ENCODE measurements at regions not wholly inside any gene's neighbourhood (a gene's known extent, or its start where the extent isn't known, plus 50 kb on each side); places are given as distances from the start of the nearest gene placed in this dataset.
A peak's percentile ranks its signal among the peaks of the same experiment; 100 is the strongest.
"Not testable (repeated sequence)": the region's sequence is repeated elsewhere in the genome, so short reads cannot be mapped to it uniquely, and the experiment has no call there.

DNA sequence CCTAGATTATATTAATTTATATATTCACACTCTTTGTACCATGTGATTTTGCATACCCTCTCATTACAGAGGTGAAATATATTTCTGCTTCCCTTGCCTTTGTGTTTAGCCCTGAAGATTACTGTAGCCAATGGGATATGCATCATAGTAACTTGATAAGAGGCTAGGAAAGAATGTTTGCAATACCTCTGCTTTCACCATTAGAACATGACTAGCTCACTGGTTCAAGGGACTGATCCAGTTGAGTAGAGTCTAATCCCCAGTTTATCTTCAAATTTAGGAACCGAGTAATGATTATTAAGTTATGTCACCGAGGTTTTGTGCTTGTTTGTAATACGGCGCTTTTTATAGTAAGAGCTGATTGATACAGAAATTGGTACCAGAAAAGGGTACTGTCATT is 552.6 kb upstream of the GJE1 start:
- DNase-seq (ENCODE audit: low spot score): peak; percentile 50

DNA sequence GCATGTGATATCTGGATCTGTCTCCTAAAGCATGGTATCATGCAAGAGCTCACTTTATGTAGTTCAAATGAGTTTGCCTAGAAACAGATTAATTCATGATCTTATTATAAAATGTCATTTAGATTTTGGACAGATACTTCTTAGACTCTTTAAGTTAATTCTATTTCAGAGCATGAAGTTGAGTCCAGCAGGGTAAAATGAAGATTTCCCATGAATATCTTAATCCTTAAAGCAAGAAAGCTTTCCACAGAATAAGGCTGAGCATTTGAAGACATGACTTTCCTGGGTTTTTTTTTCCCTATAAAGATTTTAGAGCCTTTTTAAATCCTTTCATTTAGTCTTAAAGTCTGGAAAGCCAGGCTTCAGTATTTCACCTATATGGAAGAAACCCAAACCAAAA is 556.0 kb upstream of the GJE1 start:
- peak; percentile 95 for DNase-seq (ENCODE audit: low spot score)

DNA sequence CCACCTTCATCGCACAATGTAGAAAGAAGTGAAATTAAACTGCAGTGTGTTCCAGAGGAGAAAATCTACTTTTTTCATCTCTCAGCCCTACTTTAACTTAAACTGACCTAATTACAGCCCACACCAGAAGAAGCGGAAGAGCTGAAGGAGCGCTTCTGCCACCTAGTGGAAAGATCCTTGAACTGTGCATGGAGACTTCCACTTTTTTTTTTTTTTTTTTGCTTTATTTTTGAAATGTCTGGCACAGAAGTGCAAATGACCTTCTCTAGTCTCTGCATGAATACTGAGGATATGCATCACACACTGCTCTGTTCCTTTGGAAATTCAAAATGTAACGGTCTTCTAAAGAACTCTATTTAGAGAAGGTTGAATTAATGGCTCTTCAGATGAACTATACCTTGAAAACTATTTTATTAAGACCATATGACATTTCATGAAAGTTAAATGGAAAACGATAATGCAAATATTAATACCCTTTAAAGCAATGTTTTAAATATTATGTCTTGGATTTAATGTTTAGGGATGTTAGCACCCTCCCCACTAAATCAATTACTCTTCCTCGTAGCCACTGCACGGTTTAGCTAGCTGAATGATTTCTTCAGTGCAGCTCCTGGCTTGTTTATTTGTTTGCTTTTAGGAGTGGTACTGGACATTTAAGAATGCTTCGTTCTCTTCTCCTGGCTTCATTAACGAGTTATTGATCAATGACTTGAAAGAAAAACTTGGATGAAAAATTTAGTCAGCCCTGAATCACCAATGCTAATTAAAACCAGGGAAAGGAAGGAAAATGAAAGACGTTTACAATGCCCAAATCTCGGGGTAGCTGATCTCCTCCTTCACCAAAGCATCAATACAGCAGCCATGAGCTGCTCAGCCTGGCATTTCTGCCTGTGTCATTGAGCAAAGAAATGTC is 569.6 kb upstream of the GJE1 start:
- peak; percentile 93 for DNase-seq (ENCODE audit: low spot score)

DNA sequence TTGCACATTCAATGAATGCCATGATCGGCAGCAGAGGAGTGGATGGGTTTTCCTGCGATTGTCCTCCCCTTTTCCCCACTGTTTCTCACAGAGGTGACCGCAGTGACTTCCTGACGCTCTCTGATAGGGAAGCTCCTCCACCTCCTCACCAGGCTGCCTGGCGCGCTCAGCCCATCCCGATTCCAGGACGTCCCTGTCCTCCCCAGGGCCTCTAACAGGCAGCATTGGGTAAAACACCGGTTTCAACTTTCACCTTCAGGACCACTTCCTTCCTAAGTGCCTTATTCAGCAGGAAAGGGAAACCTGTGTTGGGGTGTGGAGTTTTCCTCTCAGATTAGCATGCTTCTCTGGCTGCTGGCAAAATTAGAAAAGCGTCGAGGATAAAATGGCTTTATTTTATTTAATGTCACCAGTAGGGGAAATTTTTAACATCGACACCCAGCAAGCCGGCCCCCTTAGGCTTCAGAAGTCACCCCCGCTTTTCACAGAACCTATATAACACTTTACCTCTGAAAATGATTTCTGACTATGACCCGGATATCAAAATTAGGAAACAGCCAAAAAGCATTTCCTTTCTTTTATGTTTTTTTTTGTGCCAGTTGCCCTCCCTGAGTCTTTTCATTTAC is 570.4 kb upstream of the GJE1 start:
- no peak for DNase-seq (ENCODE audit: low spot score)

DNA sequence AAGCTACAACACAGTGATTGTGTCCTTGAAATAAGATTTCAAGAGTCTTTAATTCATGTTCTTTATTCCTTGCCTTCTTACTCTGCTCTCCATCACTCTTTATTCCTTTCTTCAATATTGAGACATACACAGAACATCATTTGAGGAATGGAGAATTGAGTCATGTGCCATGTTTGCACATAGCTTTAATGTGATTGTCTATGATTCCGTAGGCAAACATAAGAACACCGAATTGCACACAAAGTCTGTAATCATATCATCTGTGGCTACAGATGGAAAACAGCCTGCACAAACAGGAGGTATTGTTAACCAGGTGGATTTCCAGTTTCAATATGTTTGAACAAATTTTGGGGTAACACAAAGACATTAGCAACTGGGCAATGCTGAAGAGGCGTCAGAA is 571.6 kb upstream of the GJE1 start:
- no peak for DNase-seq (ENCODE audit: low spot score)

DNA sequence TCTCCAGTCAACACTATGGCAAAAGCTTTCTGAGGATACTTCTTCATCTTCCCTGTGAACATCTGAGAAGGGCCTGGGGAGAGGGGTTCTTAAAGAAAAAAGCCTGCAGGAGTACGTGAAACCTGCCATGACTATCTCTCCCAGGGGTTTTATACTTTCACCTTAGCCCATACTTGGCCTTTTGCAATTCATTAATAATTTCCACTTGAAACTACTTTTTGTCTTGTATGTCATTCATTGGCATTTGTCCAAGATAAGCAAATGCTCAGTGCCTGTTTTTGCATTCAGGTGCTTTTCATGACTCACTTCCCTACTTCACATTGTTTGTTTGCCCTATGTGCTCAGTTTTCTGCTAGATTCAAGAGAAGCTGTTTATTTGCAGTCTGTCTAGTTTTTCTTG is 580.3 kb upstream of the GJE1 start:
- peak; percentile 66 for DNase-seq (ENCODE audit: low spot score)

DNA sequence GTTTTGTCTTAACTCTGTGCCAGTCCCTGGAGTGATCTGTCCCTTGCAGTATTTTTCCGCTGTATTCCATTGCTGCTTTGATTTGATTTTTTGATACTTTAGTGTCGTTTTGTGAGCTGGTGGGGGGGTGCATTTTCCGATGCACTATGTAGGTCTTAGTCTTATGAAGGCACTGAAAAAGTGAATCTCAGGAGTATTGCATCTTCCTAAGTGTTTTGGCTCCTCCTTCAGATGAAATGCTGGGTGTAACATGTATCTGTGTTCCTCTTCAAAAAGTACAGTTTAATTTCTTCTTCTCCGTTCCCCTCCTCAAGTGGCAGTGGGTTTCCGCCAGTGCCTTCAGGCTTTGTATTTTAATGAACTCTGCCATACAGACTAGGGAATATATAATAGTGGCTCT is 580.7 kb upstream of the GJE1 start:
- no peak for DNase-seq (ENCODE audit: low spot score)

DNA sequence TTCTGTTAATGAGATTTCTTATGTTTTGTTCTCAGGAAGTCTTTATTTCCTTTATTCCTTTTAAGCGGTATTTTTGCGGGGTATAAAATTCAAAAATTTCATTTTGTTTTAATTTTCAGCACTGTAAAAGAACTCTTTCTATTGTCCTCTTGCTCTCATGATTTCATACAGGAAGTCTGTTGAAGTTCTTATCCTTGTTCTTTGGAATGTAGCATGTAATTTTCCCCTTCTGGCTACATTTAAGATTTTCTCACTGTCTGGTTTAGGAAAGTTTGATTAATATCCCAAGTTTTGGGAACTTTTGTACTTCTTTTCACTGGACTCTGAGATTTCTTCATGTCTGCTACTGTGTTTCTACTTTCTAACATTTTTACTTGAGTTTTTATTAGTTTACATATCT is 581.4 kb upstream of the GJE1 start:
- DNase-seq (ENCODE audit: low spot score): no peak

DNA sequence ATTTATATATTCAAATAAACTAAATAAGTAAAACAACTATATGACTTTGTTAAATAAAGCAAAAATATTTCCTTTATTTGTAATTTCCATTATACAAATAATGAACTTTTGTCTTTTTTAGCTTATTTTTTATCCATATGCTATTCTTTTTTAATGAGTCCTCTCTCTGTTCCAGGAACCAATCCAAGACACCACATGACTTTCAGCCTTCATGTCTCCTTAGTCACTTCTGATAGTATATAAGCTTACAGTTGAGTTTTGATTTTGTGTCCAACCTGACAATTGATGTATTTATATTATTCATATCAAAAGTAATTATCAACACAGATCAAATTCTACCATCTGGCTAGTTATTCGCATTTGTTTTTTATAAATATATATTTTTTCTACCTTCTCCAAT is 582.3 kb upstream of the GJE1 start:
- no peak for DNase-seq (ENCODE audit: low spot score)

DNA sequence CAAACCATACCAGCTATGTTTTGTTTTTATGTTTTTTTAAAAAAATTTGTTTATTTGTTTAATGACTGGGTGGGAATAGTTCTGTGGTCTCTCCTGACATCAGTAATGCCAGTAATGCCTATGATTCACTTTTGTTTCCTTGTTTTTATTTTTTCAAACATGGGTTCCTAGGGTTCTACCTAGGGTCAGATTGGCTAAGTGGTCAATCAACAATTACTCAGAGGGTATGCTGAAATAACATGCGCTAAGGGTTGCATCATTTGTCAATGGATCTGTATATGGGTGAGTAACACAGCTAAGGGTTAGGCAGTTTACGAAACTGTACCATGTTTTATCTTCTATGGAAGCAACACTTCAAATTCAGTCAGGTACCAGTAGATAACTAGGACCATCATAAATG is 583.8 kb upstream of the GJE1 start:
- DNase-seq (ENCODE audit: low spot score): no peak

DNA sequence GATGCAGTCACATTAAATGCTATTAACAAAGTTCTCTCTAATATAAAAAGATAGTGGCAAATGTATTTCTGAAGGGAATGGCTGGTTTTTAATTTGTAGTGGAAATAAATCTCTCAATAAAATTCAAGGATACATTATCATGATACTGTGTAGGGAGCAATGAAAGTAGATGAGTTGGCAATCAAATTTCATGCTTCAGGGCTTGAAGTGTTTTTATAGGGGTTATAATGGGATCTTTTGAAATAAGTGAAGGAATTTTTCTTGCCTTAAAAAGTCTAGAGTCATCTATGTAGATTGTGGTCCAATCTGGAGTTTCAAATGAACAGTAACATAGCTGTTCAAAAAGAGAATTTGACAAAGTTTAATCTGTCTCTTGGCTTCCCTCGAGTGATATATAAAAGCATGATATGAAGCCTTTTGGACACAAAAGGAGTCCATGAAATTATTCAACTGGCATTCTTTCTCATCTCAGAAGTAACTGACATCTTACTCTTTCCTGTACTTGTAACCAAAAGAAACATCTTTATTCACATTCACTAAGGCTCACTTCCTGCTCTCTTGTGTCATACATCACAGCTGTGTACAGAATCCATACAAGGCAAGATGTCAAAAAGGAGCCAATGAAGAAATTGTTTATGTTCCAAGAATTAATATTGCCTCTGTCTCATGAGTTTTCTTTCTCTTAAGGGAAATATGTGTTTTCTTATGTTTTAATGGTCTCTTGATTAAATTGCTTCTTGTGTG is 591.0 kb upstream of the GJE1 start:
- DNase-seq (ENCODE audit: low spot score): no peak

DNA sequence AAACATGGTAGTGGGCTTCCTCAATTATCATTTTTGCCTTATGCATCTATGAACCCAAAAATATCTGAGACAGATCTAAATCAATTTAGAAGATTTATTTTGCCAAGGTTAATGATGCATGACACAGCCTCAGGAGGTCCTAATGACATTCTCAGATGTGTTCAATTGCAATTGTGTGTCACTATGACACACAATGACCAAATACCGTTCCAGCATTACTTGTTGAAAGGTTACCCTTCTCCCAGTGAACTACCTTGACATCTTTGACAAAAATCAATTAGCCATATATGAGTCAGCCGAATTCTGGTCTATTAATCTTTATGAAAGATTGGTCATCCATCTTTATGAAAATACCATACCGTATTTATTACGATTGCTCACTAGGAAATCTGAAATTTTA is 592.5 kb upstream of the GJE1 start:
- no peak for DNase-seq (ENCODE audit: low spot score)

DNA sequence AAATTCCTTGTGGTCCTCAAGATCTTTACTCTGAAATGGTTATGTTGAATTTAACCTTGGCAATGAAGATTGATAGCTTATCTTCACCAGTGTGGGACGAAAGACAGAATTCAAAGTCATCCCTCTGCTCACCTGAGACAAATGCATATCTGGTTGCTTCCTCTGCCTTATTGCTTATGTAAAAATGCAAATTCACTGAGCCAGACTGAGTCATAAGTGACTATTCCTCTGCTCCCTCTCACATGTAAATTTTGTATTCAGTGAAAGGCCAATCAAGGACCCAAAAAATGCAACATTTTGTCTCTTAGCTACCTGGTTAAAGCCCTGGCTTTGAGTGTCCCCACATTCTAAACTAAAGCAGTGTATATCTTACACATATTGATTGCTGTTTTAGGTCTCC is 593.1 kb upstream of the GJE1 start:
- no peak for DNase-seq (ENCODE audit: low spot score)

DNA sequence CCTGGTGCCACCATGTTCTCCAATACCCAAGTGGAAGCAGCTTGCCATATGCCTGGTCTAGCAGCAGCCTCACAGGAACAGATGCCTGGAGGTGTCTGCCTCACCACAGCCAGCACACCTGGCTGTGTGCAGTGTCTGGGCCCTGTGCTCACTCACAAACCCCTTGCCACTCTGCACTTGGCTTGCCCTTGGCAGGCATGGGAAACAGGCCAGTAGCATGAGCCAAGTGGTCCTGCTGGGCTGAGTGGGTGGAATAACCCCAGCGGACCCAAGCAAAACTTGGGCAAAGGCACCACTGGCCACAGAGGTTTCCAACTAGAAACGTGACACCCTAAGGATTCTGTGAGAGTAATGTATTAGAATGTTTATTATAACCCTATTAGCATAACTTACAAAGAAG is 600.5 kb upstream of the GJE1 start:
- no peak for DNase-seq (ENCODE audit: low spot score)

DNA sequence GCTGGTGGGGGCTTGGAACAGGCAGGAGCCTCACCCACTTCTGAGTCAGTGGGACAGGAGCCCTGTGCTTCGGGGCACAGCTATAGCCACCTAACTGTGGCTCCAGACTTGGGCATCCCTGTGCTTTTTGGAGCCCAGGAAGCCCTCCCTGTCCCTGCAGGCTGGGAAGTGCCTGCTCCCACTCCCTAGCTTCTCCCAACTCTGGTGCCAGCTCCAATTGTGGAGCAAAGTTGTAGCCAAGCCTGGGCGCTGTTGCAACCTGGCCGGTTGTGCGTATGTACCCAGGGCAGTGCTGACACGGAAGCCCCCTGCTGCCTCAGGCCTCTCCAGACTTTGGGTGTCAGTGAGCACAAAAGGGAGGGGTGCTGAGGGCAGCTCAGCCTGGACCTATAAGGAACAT is 601.7 kb upstream of the GJE1 start:
- DNase-seq (ENCODE audit: low spot score): no peak

DNA sequence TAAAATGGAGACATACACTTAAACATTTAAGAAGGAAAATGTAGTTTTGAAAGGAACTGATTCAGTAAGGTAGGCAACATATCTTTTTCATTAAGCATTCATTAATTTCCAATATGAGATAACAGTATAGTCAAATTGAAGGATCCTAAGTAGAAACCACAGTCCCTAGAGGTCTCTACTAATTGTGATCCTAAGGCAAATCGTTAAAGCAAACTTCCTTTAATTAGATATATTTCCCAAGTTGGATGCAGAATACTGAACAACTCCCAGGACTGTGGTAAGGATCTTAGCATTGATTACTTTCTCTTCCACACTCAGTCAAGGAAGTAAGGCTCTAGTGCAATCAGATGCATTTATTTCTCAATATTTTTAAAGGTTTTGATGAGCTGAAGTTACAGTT is 604.1 kb upstream of the GJE1 start:
- no peak for DNase-seq (ENCODE audit: low spot score)

DNA sequence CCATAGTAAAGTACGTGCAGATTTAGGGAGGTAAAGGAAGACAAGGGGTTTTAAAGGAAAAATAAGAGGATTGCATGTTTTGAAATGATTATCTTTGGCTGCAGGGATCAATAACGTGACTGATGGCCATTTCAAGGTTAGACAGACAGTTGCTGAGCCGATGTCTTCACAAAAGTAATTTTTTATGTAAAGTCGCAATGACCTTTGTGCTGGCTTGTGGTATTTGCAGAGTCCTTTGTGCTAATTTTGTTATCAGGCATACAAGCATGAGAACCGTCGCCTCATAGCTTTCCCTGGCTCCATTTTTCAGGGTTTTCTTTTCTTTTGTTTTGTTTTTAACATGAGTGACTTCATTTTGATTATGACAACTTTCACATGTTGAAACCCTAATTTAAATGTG is 605.7 kb upstream of the GJE1 start:
- DNase-seq (ENCODE audit: low spot score): no peak

DNA sequence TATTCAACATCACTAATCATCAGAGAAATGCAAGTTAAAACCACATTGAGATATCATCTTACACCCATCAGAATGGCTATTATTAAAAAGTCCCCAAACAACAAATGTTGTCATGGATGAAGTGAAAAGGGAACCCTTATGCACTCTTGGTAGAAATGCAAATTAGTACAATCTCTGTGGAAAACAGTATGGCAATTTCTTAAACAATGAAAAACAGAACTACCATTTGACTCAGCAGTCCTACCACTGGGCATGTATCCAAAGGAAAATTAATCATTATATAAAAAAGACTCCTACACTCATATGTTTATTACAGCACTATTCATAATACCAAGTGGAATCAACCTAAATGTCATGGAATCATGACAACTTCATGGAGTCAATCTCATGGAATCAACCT is 611.3 kb upstream of the GJE1 start:
- no peak for DNase-seq (ENCODE audit: low spot score)

DNA sequence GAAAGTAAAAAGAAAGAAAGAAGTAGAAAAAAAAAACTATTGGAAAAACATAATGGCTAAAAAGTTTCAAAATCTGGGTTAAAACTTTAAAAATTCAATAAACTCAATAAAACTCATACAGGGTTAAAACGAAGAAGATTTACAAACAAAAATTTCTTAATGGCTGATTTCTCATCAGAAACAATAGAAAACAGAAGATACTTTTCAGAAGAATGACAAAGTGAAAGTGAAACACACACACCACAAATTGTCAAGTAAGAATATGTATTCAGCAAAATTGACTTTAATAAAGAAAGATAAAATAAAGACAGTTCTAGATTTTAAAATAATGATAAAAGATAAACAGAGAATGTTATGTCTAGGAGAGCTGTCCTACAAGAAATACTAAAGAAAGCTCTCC is 618.9 kb upstream of the GJE1 start:
- DNase-seq (ENCODE audit: low spot score): no peak

DNA sequence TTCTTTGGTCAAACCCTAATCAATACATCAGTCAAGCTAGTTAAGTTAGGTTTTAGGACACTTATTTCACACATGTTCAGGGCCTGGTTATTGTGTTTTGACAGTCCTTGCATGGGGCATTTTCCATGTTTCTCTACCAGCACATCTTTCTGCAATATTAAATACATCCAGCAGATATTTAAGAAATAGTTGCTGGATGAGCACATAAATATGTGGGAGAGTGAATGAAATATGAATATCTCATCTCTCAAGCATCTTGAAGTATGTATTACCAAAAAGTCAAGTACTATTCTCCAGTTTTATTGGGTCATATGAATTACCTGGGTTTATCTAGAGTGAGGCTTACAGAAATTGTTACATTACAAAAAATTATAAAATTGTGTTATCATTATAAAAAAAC is 621.9 kb upstream of the GJE1 start:
- no peak for DNase-seq (ENCODE audit: low spot score)

DNA sequence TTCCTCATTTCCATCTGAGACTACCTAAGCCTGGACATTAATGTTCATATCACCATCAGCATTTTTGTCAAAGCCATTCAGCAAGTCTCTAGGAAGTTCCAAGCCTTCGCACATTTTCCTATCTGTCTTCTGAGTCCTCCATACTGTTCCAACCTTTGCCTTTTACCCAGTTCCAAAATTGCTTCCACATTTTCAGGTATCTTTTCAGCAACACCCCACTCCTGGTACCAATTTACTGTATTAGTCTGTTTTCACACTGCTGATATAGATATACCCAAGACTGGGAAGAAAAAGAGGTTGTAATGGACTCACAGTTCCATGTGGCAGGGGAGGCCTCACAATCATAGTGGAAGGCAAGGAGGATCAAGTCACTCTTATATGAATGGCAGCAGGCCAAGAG is 626.7 kb upstream of the GJE1 start:
- not testable (repeated sequence) for DNase-seq (ENCODE audit: low spot score)

DNA sequence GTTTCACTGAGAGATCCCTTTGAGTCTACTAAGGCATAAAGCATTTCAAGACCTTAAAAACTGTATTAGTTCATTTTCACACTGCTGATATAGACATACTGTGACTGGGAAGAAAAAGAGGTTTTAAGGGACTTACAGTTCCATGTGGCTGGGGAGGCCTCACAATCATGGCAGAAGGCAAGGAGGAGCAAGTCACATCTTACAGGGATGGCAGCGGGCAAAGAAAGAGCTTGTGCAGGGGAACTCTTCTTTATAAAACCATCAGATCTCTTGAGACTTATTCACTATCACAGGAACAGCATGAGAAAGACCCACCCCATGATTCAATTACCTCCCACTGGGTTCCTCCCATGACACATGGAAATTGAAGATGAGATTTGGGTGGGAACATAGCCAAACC is 628.4 kb upstream of the GJE1 start:
- DNase-seq (ENCODE audit: low spot score): not testable (repeated sequence)

DNA sequence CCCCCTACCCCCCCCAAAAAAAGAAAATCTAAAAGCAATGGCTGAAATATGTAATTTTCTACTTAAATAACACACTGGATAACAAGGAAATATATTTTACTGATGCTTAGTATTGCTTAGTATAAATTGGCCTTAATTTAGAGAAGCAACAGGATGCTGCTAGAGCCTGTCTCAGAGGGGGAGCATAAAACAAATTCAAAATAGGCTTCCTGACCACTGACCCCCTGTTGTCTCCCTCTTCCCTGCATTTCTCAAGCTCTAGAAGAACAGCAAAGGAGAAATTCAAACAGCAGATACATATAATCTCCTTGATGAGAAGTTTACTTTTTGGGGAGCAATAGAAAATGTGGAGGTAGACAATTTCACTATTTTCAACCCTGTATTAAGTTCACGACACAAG is 631.1 kb upstream of the GJE1 start:
- no peak for DNase-seq (ENCODE audit: low spot score)

All from umbilical cord (tissue), 1 donor.